Lower lobe of right lung (tissue), 2 donors: ENCODE measurements at regions not wholly inside any gene's neighbourhood (a gene's known extent, or its start where the extent isn't known, plus 50 kb on each side); places are given as distances from the start of the nearest gene placed in this dataset.

Source experiments
- ATAC-seq, 2 donors: fragments of 200-7000 bp; cut with Tn5 transposase; one replicate each; pipeline ENCODE4 v1.9.1; 2020 to 2022; ENCODE audit warnings: mild to moderate bottlenecking in 2 of 2, moderate library complexity in 2 of 2
- DNase-seq: peaks from one replicate; pipeline ENCODE4 v3.0.0-alpha.2; 2020
- H3K27ac ChIP-seq: fragments of 200-600 bp; one replicate; pipeline ENCODE4 v1.8.0; 2022
- H3K27me3 ChIP-seq: fragments of 200-600 bp; one replicate; pipeline ENCODE4 v1.8.0; 2022; ENCODE audit warnings: low read depth
- H3K36me3 ChIP-seq: fragments of 200-600 bp; one replicate; pipeline ENCODE4 v1.8.0; 2022; ENCODE audit warnings: mild to moderate bottlenecking
- H3K4me1 ChIP-seq: fragments of 200-600 bp; one replicate; pipeline ENCODE4 v1.8.0; 2022
- H3K4me3 ChIP-seq: fragments of 200-600 bp; one replicate; pipeline ENCODE4 v1.8.0; 2022; ENCODE audit warnings: mild to moderate bottlenecking
- H3K9me3 ChIP-seq: fragments of 200-600 bp; one replicate; pipeline ENCODE4 v1.8.0; 2022
- intact Hi-C: fragments of 100-400 bp; cut with DNase I; formaldehyde crosslinking; loops from one replicate; pipeline ENCODE4 v1.11.0; 2022
- TF ChIP-seq, protein P1 (sequence below): fragments of 200-600 bp; IDR thresholded peaks from one replicate; pipeline ENCODE4 v1.8.0; 2022; ENCODE audit warnings: antibody characterized with exemption, mild to moderate bottlenecking
- donor health status: DM: no; HTN: yes; CAD: no; lungs with severe emphysema.

DNA sequence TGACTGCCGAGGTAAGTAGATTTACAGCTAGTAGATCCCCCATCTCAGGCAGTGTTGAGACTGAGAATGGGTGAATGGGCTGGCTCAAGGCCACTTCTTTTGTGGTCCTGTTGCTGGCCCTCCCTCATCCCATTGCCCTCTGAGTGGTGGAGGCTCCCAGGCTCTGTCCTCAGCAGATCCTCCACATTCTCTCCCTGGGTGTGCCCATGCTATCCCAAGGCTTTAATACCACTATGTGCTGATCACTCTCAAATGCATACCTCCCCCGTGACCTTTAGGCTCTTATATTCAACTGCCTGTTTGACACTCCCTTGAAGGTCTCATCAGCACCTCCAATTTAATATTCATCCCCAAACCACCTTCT, 271.8 kb downstream of the GLI2 start:
- Histone ChIP-seq H3K27ac (no peak overlapping the region), H3K4me3 (no peak overlapping the region), H3K36me3 (no peaks in the 10 kb centered on the region), H3K4me1 (no peaks in the 10 kb centered on the region), H3K9me3 (peaks cover 5% of the 10 kb centered on the region), H3K27me3 (no peaks in the 10 kb centered on the region)
- DNase-seq (no peak), ATAC-seq (no peak)
- TF ChIP-seq, protein P1, sequence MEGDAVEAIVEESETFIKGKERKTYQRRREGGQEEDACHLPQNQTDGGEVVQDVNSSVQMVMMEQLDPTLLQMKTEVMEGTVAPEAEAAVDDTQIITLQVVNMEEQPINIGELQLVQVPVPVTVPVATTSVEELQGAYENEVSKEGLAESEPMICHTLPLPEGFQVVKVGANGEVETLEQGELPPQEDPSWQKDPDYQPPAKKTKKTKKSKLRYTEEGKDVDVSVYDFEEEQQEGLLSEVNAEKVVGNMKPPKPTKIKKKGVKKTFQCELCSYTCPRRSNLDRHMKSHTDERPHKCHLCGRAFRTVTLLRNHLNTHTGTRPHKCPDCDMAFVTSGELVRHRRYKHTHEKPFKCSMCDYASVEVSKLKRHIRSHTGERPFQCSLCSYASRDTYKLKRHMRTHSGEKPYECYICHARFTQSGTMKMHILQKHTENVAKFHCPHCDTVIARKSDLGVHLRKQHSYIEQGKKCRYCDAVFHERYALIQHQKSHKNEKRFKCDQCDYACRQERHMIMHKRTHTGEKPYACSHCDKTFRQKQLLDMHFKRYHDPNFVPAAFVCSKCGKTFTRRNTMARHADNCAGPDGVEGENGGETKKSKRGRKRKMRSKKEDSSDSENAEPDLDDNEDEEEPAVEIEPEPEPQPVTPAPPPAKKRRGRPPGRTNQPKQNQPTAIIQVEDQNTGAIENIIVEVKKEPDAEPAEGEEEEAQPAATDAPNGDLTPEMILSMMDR: no peak
- intact Hi-C loops: no loop called here

DNA sequence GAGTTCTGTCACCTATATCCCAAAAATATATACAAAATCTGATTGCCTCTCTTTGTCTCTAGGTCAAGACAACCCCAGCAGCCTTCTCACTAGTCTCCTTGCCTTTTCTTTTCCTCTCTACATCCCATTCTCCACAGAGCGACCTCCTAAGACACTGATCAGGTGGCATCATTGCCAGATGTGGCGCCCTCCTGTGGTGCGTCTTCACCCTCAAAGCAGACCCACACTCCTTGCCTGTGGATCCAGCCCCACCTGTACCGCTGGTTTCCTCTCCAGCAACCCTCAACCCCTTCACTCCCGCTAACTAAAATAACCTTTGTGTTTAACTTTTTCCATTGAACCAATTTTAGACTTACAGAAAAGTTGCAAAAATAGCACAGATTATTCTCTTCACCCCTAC, 273.3 kb downstream of the GLI2 start:
- H3K36me3 ChIP-seq: no peaks in the 10 kb centered on the region
- H3K4me3 ChIP-seq: no peak overlapping the region
- TF ChIP-seq, protein P1: no peak
- intact Hi-C loops: no loop called here
- ATAC-seq: no peak
- no peak overlapping the region for H3K27ac ChIP-seq
- peaks cover 5% of the 10 kb centered on the region for H3K9me3 ChIP-seq
- no peak for DNase-seq
- H3K4me1 ChIP-seq: no peaks in the 10 kb centered on the region
- H3K27me3 ChIP-seq: no peaks in the 10 kb centered on the region

DNA sequence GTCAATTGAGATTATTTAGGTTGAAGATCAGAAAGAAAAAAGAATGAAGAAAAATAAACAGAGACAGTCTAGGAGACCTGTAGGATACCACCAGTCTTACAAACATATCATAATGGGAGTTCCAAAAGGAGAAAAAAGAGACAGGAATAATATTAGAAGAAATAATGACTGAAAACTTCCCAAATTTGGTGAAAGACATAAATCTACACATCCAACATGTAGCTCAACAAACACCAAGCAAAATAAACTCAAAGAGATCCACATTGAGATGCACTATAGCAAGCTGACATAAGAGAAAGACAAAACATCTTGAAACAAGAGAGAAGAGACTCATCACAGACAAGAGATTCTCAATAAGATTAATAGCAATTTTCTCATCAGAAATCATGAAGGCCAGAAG, 274.0 kb downstream of the TFCP2L1 start:
- peaks cover 5% of the 10 kb centered on the region for H3K9me3 ChIP-seq
- DNase-seq: no peak
- no peak overlapping the region for H3K27ac ChIP-seq
- no peaks in the 10 kb centered on the region for H3K4me1 ChIP-seq
- intact Hi-C loops: no loop called here
- H3K4me3 ChIP-seq: no peak overlapping the region
- H3K36me3 ChIP-seq: no peaks in the 10 kb centered on the region
- TF ChIP-seq, protein P1: no peak
- H3K27me3 ChIP-seq: no peaks in the 10 kb centered on the region
- no peak for ATAC-seq

DNA sequence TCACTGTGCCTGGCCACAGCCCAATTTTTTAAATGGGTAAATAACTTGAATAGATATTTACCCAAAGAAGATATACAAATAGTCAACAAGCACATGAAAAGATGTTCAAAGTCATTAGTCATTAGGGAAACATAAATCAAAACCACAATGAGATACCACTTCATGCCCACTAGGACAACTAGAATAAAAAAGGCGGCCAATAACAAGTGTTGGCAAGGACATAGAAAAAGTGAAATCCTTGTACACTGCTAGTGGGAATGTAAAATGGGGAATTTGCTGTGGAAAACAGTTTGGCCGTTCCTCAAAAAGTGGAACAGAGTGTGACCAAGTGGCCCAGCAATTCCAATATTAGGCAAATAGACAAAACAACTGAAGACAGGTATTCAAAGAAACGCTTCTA, 270.1 kb downstream of the TFCP2L1 start:
- ATAC-seq (no peak), DNase-seq (no peak)
- H3K36me3 ChIP-seq: no peaks in the 10 kb centered on the region
- intact Hi-C loops: no loop called here
- peaks cover 5% of the 10 kb centered on the region for H3K9me3 ChIP-seq
- TF ChIP-seq, protein P1: no peak
- peaks cover 17% of the 10 kb centered on the region for H3K27me3 ChIP-seq
- no peaks in the 10 kb centered on the region for H3K4me1 ChIP-seq
- H3K4me3 ChIP-seq: no peak overlapping the region
- H3K27ac ChIP-seq: no peak overlapping the region

DNA sequence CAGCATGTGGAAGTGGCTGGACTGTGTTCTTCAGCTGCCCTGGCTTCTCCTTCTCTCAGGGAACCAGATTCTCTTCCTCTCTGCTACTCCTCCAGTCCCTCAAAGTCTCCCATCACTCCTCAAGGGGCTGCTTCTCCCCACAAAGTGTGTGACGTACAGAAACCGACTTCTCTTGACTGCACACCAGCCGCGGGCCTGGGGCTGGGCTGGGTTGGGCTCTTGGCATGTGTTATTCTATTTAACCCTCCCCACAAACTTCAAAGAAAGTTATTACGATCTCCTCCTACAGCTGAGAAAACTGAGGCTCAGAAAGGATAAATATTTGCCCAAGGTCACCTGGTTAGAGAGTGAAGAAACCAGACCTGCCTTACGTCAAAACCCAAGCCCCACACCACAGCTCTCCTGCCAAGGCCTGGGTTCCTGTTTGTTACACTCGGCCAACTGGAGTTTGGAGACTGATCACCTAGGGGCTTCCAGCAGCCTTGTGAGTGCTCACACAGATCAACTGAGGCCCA, 269.0 kb downstream of the TFCP2L1 start:
- no peaks in the 10 kb centered on the region for H3K4me1 ChIP-seq
- peak; percentile 23 to 48 for ATAC-seq
- TF ChIP-seq, protein P1: no peak

DNA sequence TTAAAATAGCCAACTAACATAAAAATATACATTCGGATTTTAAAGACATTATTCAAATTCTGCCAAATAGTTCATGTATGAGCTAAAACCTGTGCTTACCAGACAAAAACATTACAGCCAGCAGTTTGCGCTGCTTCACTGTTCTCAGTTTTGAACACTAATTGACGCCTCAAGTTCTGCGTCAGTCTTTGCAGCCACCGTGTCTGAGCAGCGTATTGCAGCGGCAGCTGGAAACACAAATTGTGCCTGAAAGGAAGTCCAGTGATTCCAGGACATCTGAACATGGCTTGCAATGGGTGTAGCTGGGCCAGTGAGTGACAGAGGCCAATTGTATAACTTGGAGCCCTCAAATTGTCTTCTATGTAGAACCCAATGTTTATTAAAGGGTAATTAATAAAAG, 267.6 kb downstream of the TFCP2L1 start:
- H3K27ac ChIP-seq: no peak overlapping the region
- H3K9me3 ChIP-seq: no peaks in the 10 kb centered on the region
- H3K36me3 ChIP-seq: no peaks in the 10 kb centered on the region
- DNase-seq: no peak
- H3K4me3 ChIP-seq: no peak overlapping the region
- no peak for ATAC-seq
- peaks cover 18% of the 10 kb centered on the region for H3K27me3 ChIP-seq
- no peaks in the 10 kb centered on the region for H3K4me1 ChIP-seq
- intact Hi-C loops: no loop called here
- TF ChIP-seq, protein P1: no peak

More for the DNA sequence above, 269.0 kb downstream of the TFCP2L1 start:
- DNase-seq: no peak
- no peaks in the 10 kb centered on the region for H3K36me3 ChIP-seq
- H3K4me3 ChIP-seq: no peak overlapping the region
- intact Hi-C loops: no loop called here
- peaks cover 18% of the 10 kb centered on the region for H3K27me3 ChIP-seq
- H3K9me3 ChIP-seq: peaks cover 2% of the 10 kb centered on the region
- H3K27ac ChIP-seq: no peak overlapping the region
